A549 (cell line): ENCODE measurements at regions not wholly inside any gene's neighbourhood (a gene's known extent, or its start where the extent isn't known, plus 50 kb on each side); places are given as distances from the start of the nearest gene placed in this dataset.

Source experiments
- ATAC-seq, 2 experiments: fragments of 200-7000 bp in 1 of 2; fragments of >200 bp in 1 of 2; cut with Nextera tagmentation in 1 of 2; cut with Tn5 transposase in 1 of 2; 3 replicates each; pipeline versions ENCODE4 v1.8.0 to v1.9.1; 2018 to 2020; ENCODE audit warnings: mild to moderate bottlenecking in 1 of 2, moderate library complexity in 1 of 2
- CTCF ChIA-PET: fragments of 300-600 bp; sonication (Branson Sonifier 250); formaldehyde crosslinking; extraction: SDS; loops from one replicate; lab custom pipeline; 2021; ENCODE audit warnings: antibody characterized with exemption, inconsistent platforms; lab: Yijun Ruan, JAX
- POLR2A ChIA-PET: fragments of 350-600 bp; formaldehyde crosslinking; extraction: SDS; loops from one replicate; lab custom pipeline; 2021; ENCODE audit warnings: antibody characterized with exemption, inconsistent platforms; lab: Yijun Ruan, JAX
- DNase-seq, 2 experiments: peaks; one replicate each; pipeline versions ENCODE4 v3.0.0 to v3.0.0-alpha.2; 2011 to 2016; ENCODE audit warnings: low read depth in 1 of 2, low spot score in 1 of 2
- FAIRE-seq: peaks from 2 replicates; lab custom pipeline; 2011; peaks lifted over from hg19 to GRCh38; lab: Jason Lieb, UNC
- H3K27ac ChIP-seq, 2 experiments: fragments of >200 bp; sonication (Bioruptor Twin); formaldehyde crosslinking; 3 replicates each; pipeline ENCODE4 v1.5.1; 2016 to 2017
- H3K4me1 ChIP-seq: fragments of >200 bp; sonication (Bioruptor Twin); formaldehyde crosslinking; 3 replicates; pipeline ENCODE4 v1.6.1; 2016
- H3K4me2 ChIP-seq: fragments of >200 bp; sonication (Bioruptor Twin); formaldehyde crosslinking; 3 replicates; pipeline ENCODE4 v1.6.1; 2016
- H3K4me3 ChIP-seq: fragments of >200 bp; sonication (Bioruptor Twin); formaldehyde crosslinking; 3 replicates; pipeline ENCODE4 v1.5.1; 2016
- H3K9me3 ChIP-seq: fragments of >200 bp; sonication (Bioruptor Twin); formaldehyde crosslinking; 3 replicates; pipeline ENCODE4 v1.6.1; 2016
- CBX2 ChIP-seq: fragments of 200-600 bp; sonication (generic); IDR thresholded peaks from 2 replicates; pipeline ENCODE4 v1.6.1; 2016; ENCODE audit warnings: low read depth, mild to moderate bottlenecking, borderline replicate concordance
- CHD4 ChIP-seq: fragments of 200-600 bp; sonication (generic); IDR thresholded peaks from 2 replicates; pipeline ENCODE4 v1.6.1; 2016; ENCODE audit warnings: antibody characterized with exemption, mild to moderate bottlenecking, borderline replicate concordance
- ELK1 ChIP-seq: fragments of 150-350 bp; IDR thresholded peaks from 2 replicates; pipeline ENCODE4 v1.6.1; 2014; ENCODE audit warnings: low read depth, mild to moderate bottlenecking, low read length
- EP300 ChIP-seq, 2 experiments: fragments of >200 bp; sonication (Bioruptor Twin); formaldehyde crosslinking; IDR thresholded peaks; 2 replicates in 1 of 2; 3 replicates in 1 of 2; pipeline ENCODE4 v1.6.1; 2016 to 2017
- GATA3 ChIP-seq: IDR thresholded peaks from 2 replicates; pipeline ENCODE4 v1.6.1; 2012; ENCODE audit warnings: borderline replicate concordance
- HES2 ChIP-seq: fragments of >200 bp; sonication (Bioruptor Twin); formaldehyde crosslinking; IDR thresholded peaks from 2 replicates; pipeline ENCODE4 v1.6.1; 2016
- HEYL ChIP-seq: fragments of 250-450 bp; sonication (Bioruptor Pico); IDR thresholded peaks from 2 replicates; pipeline ENCODE4 v1.8.0; 2021; ENCODE audit warnings: mild to moderate bottlenecking, moderate library complexity
- HMGXB4 ChIP-seq: fragments of 250-450 bp; sonication (Bioruptor Pico); IDR thresholded peaks from 2 replicates; pipeline ENCODE4 v1.5.0; 2021; ENCODE audit warnings: mild to moderate bottlenecking, moderate library complexity, borderline replicate concordance
- HOXB13 ChIP-seq: fragments of 250-450 bp; sonication (Bioruptor Pico); IDR thresholded peaks from 2 replicates; pipeline ENCODE4 v1.5.0; 2020; ENCODE audit warnings: low read depth, mild to moderate bottlenecking, moderate library complexity
- JUNB ChIP-seq: fragments of >200 bp; sonication (Bioruptor Twin); formaldehyde crosslinking; IDR thresholded peaks from 2 replicates; pipeline ENCODE4 v1.6.1; 2016
- NPAS2 ChIP-seq: fragments of 250-450 bp; sonication (Bioruptor Pico); IDR thresholded peaks from 2 replicates; pipeline ENCODE4 v1.8.0; 2022; ENCODE audit warnings: mild to moderate bottlenecking, moderate library complexity, borderline replicate concordance
- PBX3 ChIP-seq: IDR thresholded peaks from 2 replicates; pipeline ENCODE4 v1.6.1; 2012
- PHF8 ChIP-seq: fragments of 200-600 bp; sonication (generic); IDR thresholded peaks from 2 replicates; pipeline ENCODE4 v1.6.1; 2016; ENCODE audit warnings: low read depth, mild to moderate bottlenecking, antibody characterized with exemption, moderate library complexity, borderline replicate concordance
- RAD21 ChIP-seq, 2 experiments: fragments of >200 bp in 1 of 2; sonication (Bioruptor Twin) in 1 of 2; formaldehyde crosslinking in 1 of 2; IDR thresholded peaks in 1 of 2; conservative IDR thresholded peaks in 1 of 2; 2 replicates in 1 of 2; 3 replicates in 1 of 2; pipeline ENCODE4 v1.6.1; 2012 to 2018; ENCODE audit warnings: inconsistent platforms in 1 of 2
- RCOR1 ChIP-seq: fragments of 150-350 bp; IDR thresholded peaks from 2 replicates; pipeline ENCODE4 v1.6.1; 2014; ENCODE audit warnings: antibody characterized with exemption, low read length, low read depth
- RNF2 ChIP-seq: fragments of 200-600 bp; sonication (generic); IDR thresholded peaks from 2 replicates; pipeline ENCODE4 v1.6.1; 2016; ENCODE audit warnings: low read depth, mild to moderate bottlenecking, antibody characterized with exemption, moderate library complexity, borderline replicate concordance
- SMC3 ChIP-seq: fragments of >200 bp; sonication (Bioruptor Twin); formaldehyde crosslinking; IDR thresholded peaks from 3 replicates; pipeline ENCODE4 v1.6.1; 2018; ENCODE audit warnings: inconsistent platforms
- SREBF2 ChIP-seq: fragments of 450-650 bp; IDR thresholded peaks from 2 replicates; pipeline ENCODE4 v1.6.1; 2014; ENCODE audit warnings: mild to moderate bottlenecking, moderate library complexity
- TFCP2L1 ChIP-seq: fragments of 250-450 bp; sonication (Bioruptor Pico); IDR thresholded peaks from 2 replicates; pipeline ENCODE4 v1.5.0; 2021; ENCODE audit warnings: mild to moderate bottlenecking
- TP53 ChIP-seq: fragments of 250-450 bp; sonication (Bioruptor Pico); IDR thresholded peaks from 2 replicates; pipeline ENCODE4 v1.5.0; 2021; ENCODE audit warnings: mild to moderate bottlenecking, moderate library complexity
- ZNF302 ChIP-seq: fragments of 250-450 bp; sonication (Bioruptor Pico); IDR thresholded peaks from 2 replicates; pipeline ENCODE4 v1.9.0; 2021; ENCODE audit warnings: inconsistent platforms, mild to moderate bottlenecking, moderate library complexity
- WGBS: methylation state at CpG from one replicate; pipeline ENCODE4 v1.1.6; 2017; ENCODE audit errors: missing lambda C conversion rate; 5-methylcytosine and 5-hydroxymethylcytosine counted together

- no peaks in the 10 kb centered on the region for H3K9me3 ChIP-seq
- ChIA-PET CTCF (interaction anchor here (1.0 to 5.4 kb wide), 11 partner anchors 14 to 277 kb away, joined by 5 to 101 read pairs (median 39); no protein-coding TSS in a partner anchor), POLR2A (no interaction called here)
- H3K4me3 ChIP-seq, result no peak overlapping the region
- DNase-seq (no peak), ATAC-seq (no peak), FAIRE-seq (no peak)
- no peak overlapping the region for H3K4me2 ChIP-seq
- 33% methylated on average over 2 of the region's 2 CpGs for WGBS
- no peak overlapping the region for H3K27ac ChIP-seq
- H3K4me1 ChIP-seq, result peaks cover 3% of the 10 kb centered on the region; the same call in 1 of the 3 replicates
- TF ChIP-seq HES2, result no peak
- no peak for TF ChIP-seq TFCP2L1 (CRISPR knock-in tag)
- no peak for TF ChIP-seq JUNB
- TF ChIP-seq PHF8, result no peak
- no peak for TF ChIP-seq PBX3
- no peak for TF ChIP-seq CHD4
These were observed 215.4 kb upstream of the PRSS1 start for GRCh38 chr7:142533920-142534319.

- H3K9me3 ChIP-seq, result no peaks in the 10 kb centered on the region
- H3K4me1 ChIP-seq, result no peaks in the 10 kb centered on the region
- no peak overlapping the region for H3K27ac ChIP-seq
- FAIRE-seq (no peak), DNase-seq (no peak), ATAC-seq (no peak)
- ChIA-PET CTCF (interaction anchor here (0.5 to 2.7 kb wide), 7 partner anchors 13 to 851 kb away, joined by 3 to 10 read pairs (median 4); no protein-coding TSS in a partner anchor), POLR2A (no interaction called here)
- no peak overlapping the region for H3K4me3 ChIP-seq
- TF ChIP-seq HOXB13 (no peak), ZNF302 (CRISPR knock-in tag) (no peak), HMGXB4 (no peak), ELK1 (no peak), PBX3 (no peak), RNF2 (no peak), EP300 (IDR thresholded peaks at IDR 0.05) (no peak), CBX2 (no peak), NPAS2 (CRISPR knock-in tag) (no peak)
- H3K4me2 ChIP-seq, result no peak overlapping the region
- WGBS, result 47% methylated on average over 4 of the region's 4 CpGs
These were observed 219.7 kb upstream of the PRSS1 start for GRCh38 chr7:142529591-142529990.

- ChIA-PET POLR2A (no interaction called here), CTCF (interaction anchor here (0.5 to 2.7 kb wide), 6 partner anchors 12 to 851 kb away, joined by 3 to 15 read pairs (median 5); no protein-coding TSS in a partner anchor)
- ATAC-seq (no peak), DNase-seq (no peak), FAIRE-seq (no peak)
- no peak overlapping the region for H3K4me2 ChIP-seq
- WGBS, result 37% methylated on average over 15 of the region's 15 CpGs
- no peak overlapping the region for H3K4me3 ChIP-seq
- no peaks in the 10 kb centered on the region for H3K9me3 ChIP-seq
- no peaks in the 10 kb centered on the region for H3K4me1 ChIP-seq
- H3K27ac ChIP-seq, result no peak overlapping the region
- TF ChIP-seq HOXB13 (no peak), SREBF2 (no peak), RAD21 (conservative IDR thresholded peaks at IDR 0.05 in 1 of 2, IDR thresholded peaks at IDR 0.05 in 1 of 2) (no peak), HEYL (CRISPR knock-in tag) (no peak), SMC3 (no peak), HES2 (no peak), ELK1 (no peak), RCOR1 (no peak), GATA3 (no peak), TP53 (CRISPR knock-in tag) (no peak), HMGXB4 (no peak)
These were observed 220.5 kb upstream of the PRSS1 start for GRCh38 chr7:142528608-142529408.
